CD4-positive, alpha-beta T cell treated with Interleukin-10 for 1 hour (primary cell): ENCODE measurements at regions not wholly inside any gene's neighbourhood (a gene's known extent, or its start where the extent isn't known, plus 50 kb on each side); places are given as distances from the start of the nearest gene placed in this dataset.

Experiments used
- DNase-seq: peaks from one replicate; pipeline ENCODE4 v3.0.0-alpha.2; 2020

DNA sequence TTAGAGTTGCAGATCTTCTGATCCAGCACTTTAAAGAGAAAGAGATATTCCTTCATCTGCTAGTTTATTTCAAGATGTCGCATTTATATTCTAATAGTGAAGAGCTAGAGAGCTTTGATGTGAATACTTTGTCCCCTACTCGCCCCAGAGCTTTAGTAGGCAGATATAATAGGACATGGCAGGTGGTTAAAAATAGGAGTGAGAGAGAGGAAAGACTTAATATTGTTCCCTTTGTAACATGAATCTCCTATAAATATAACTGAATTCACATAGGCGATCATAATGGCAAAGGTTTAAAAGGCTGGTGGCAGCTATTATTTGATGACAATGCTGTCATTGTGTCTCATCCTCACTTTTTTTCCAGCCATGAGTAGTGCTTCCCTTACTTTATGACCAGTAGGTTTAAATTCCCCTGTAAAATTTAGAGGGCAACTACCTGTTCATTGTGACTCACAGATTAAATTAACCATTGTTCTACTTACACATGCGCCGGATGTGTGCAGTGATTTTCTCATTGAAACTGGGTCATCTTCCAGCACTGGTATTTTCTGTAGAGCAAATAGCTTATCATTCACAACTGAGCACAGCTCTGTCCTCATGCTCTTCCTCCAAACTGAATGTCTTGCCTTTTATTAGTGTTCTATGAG is 906.7 kb upstream of the CELF2 start:
- no peak for DNase-seq

GRCh38 chr10:10118131-10118530 is 899.5 kb upstream of the CELF2 start:
- no peak for DNase-seq

GRCh38 chr10:10120671-10121070 is 897.0 kb upstream of the CELF2 start:
- no peak for DNase-seq

GRCh38 chr10:10125676-10126075 is 892.0 kb upstream of the CELF2 start:
- no peak for DNase-seq

- no peak for DNase-seq
These were observed 891.5 kb upstream of the CELF2 start for GRCh38 chr10:10126218-10126617.

DNA sequence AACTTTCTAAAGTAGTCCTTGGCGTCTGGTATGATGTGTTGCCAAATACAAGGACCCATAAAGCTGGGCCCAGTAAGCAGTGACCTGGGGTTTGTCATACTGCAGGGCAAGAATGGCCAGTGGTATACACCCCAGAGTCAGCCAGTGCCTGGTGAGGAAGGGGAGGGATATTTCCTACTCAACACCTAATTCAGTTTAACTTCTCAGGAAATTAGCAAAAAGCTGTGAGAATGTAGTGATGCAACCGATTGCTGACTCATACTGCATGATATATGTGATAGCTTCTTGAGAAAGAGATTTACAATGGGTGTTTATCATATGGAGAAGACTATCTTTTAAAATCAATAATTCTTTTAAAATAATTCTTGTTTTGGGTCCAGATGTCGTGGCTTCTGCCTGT is 889.3 kb upstream of the CELF2 start:
- DNase-seq: no peak

DNA sequence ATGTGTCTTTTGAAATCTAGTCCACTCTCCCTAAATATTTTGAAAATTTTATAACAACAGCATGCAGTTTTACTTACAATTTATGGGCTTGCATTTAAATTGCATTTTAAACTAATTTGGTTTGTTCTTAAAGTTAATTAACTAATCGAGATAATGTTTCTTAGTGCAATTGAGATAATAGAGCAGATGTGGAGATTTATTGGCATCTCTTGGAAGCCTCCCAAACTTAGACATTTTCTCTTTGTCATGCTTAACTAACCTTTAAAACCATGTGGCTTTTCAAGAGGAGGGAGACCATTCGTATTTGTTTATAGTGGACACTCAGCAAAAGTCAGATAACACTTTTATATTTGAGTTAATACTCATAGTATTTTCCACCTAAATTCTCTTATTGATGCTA is 887.0 kb upstream of the CELF2 start:
- DNase-seq: no peak

DNA sequence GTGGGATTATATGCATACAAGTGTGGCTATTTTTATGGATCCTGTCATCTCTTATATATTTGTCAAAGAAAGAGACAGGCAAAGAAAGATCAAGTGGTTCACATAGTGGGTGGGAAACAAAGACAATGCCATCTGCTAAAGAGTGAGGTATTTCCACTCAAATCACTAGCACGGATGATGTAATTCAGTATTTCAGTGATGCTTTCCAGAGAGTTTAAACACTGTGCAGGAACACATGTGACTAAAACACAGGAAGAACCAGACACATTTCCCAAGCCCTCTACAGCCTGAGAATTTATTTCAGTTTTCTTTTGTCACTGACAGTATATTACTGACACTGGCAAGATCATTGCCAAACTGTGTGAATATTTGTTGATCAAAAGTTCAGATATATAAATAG is 885.7 kb upstream of the CELF2 start:
- no peak for DNase-seq

DNA sequence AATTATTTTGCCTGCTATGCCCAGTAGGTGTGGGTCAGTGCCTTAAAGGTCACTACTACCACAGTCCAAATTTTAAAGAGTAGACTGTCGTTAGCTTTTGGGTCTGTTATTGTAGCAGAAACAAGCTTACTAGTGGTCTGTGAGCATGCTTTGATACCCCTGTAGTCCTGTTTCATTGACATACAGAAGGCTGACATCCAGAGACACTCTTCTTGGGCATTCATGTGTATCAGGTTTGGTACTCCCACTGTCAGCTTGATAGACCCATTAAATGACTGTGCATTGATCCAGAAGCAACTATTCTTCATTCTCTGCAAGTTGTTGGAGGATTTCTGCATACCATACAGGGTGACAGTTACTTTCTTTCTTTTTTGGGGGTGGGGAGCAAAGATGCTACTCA is 884.4 kb upstream of the CELF2 start:
- DNase-seq: no peak

DNA sequence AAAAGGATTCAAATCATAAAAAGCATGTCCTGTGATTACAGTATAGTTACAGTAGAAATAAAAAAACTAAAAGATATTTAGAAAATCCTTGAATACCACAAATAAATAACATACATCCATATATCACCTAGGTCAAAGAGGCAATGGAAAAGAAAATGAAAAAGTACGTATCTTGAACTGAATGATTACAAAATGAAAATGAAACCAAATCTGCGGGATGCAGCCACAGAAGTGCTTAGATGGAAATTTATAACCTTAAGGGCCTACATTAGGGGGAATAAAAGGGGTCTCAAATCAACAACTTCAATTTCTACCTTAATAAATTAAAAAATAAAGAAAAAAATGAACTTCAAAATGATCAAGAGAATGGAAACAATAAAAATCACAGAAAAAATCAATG is 879.0 kb upstream of the CELF2 start:
- peak; percentile 12 for DNase-seq

GRCh38 chr10:10141782-10142382 is 875.8 kb upstream of the CELF2 start:
- DNase-seq: no peak

- no peak for DNase-seq
These were observed 871.1 kb upstream of the CELF2 start for GRCh38 chr10:10146604-10147003.

GRCh38 chr10:10149899-10150298 is 867.8 kb upstream of the CELF2 start:
- DNase-seq: no peak

DNA sequence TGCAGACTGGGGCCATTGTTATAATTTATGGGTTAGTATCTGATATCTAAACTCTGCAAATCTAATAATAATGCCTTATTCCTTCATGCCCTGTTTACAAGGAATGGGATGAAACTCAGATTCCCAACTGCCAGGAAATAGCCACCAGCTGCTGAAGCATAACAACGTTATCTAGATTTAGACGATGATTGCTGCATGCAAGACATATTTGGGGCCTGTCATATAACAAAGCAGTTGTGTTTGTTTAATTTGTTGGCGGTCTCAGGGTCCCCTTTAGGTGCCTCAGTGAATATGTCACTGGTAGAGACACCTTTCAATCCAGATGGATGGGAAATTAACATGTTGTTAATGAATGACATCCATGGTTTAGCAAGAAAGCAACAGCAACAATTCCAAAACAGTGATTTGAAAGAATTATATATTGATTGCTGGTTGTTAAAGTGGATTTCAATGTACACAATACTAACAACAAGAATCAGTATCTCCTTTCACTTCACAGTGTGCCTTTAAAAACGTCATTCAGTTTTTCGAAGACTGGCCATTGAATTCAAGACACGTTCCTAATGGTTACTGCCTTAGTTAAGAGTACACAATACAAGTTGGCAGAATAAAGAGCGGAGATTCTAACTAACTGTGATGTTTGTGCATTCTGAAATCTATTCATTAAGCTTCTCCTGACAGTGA is 860.6 kb upstream of the CELF2 start:
- DNase-seq: no peak

DNA sequence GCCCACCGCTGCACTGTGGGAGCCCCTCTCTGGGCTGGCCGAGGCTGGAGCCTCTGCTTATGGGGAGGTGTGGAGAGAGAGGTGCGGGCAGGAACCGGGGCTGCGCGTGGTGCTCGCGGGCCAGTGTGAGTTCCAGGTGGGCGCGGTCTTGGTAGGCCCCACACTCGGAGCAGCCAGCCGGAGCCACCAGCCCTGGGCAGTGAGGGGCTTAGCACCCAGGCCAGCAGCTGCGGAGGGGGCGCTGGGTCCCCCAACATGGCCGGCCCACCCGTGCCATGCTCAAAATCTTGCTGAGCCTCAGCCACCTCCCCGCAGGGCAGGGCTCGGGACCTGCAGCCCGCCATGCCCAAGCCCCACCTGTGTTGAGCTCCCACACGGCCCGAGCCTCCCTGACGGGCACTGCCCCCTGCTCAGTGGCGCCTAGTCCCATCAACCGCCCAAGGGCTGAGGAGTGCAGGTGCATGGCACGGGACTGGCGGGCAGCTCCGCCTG is 856.8 kb upstream of the CELF2 start:
- DNase-seq: no peak

DNA sequence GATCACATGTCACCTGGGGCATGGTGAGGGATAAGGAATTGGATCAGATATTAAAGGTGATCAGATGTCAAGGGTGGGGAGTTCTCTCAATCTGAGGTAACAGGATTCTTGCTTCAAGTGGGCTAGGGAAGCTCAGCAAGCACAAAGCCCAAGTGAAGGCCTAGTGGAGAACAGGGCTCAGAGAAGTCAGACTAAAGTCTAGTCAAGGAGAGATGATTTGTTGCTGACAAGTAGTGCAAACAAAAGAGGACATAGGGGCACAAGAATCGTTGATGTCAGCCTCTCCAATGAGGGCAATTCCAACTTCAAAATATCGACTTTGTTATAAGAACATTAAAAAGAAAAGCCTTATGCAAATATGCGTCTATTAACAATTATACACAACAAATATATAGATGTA is 852.8 kb upstream of the CELF2 start:
- DNase-seq: no peak

- no peak for DNase-seq
These were observed 852.3 kb upstream of the CELF2 start for GRCh38 chr10:10165415-10165814.

- no peak for DNase-seq
These were observed 839.2 kb upstream of the CELF2 start for GRCh38 chr10:10178476-10178875.

DNA sequence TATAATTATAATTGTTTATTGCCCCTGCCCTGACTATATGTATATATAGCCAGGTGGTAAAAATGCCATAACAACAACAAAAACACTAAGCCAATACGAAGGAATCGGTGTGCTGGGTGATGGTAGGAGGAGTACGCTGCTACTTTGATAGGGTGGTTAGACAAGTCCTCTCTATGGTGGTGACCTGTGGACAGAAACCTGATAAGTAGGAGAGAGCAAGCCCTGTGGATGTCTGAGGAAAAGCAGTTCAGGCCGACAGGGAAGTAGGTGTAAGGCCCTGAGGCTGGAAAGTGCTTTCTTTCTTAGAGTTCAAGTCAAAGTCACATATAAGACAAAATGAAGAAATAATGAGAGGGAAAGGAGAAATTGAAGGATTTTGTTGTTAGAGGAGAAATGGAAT is 823.8 kb upstream of the CELF2 start:
- no peak for DNase-seq

- no peak for DNase-seq
These were observed 821.0 kb upstream of the CELF2 start for GRCh38 chr10:10196701-10197100.

- DNase-seq: no peak
These were observed 820.2 kb upstream of the CELF2 start for GRCh38 chr10:10197423-10197822.

DNA sequence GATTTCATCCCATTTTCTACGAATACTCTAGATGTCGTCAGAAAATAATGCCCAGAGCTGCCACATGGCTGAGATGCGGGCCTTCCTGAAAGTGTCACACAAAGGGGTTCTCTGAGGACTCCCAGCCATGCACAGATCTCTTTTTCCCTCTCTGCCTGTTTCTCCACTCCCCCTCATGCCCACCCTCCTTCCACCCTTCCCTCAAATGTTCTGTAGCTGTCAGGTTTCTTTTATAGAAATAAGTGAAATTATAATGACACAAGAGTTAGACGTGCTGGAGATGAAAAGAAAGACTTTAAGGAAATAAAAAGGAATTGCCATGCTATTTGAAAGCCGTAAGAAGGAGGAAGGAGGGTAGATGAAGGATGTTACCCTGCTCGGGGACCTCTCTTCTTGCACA is 819.3 kb upstream of the CELF2 start:
- DNase-seq: no peak

DNA sequence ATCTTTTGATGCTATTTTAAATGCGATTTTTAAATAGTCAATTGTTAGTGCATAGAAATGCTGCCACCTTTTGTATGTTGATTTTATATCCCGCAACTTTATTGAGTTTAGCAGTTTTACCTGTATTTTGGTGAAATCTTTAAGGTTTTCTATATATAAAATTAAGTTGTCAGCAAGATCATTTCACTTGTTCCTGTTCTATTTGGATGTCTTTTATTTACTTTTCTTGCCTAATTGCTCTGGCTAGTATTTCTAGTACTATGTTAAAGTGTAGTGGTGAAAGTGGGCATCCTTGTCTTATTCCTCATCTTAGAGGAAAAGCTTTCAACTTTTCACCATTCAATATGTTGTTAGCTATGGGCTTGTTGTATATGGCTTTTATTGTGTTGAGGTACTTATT is 813.3 kb upstream of the CELF2 start:
- no peak for DNase-seq

DNA sequence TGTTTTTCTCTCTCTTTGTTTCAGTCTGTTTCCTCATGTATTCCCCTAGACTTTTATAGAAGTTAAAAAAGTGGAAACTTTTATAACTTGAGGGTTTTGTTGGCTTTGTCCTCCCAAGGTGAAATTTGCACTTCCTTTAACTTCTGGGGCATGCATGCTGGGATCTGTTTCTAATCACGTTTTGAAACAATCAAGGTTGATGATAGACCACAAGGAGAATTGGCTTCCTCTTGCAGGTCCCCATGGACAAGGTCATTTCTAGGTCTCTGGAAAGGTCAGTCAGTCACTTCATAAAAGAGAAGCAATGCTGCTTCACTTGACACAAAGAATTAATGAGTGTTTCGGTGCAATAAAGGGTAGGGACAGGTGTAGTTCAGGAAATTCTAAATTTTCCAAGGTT is 811.8 kb upstream of the CELF2 start:
- no peak for DNase-seq

GRCh38 chr10:10207538-10207937 is 810.1 kb upstream of the CELF2 start:
- DNase-seq: no peak
